Keratinocyte (primary cell): ENCODE measurements at regions not wholly inside any gene's neighbourhood (a gene's known extent, or its start where the extent isn't known, plus 50 kb on each side); places are given as distances from the start of the nearest gene placed in this dataset.

Experiments used
- EZH2 ChIP-seq: IDR thresholded peaks from one replicate; pipeline ENCODE4 v1.6.1; 2012; ENCODE audit warnings: inconsistent platforms, mild to moderate bottlenecking, low read length, moderate library complexity
- TF ChIP-seq, protein P1 (sequence below), 3 experiments: IDR thresholded peaks in 1 of 3; conservative IDR thresholded peaks in 1 of 3; optimal IDR thresholded peaks in 1 of 3; 2 replicates in 2 of 3; 3 replicates in 1 of 3; pipeline versions ENCODE3 to v1.5.1; 2011; ENCODE audit warnings: low read length in 3 of 3, mild to moderate bottlenecking in 3 of 3, moderate library complexity in 2 of 3, control low read depth in 1 of 3, inconsistent platforms in 1 of 3; ENCODE audit not compliant: insufficient read depth in 2 of 3; ENCODE audit errors: extremely low read depth in 1 of 3

DNA sequence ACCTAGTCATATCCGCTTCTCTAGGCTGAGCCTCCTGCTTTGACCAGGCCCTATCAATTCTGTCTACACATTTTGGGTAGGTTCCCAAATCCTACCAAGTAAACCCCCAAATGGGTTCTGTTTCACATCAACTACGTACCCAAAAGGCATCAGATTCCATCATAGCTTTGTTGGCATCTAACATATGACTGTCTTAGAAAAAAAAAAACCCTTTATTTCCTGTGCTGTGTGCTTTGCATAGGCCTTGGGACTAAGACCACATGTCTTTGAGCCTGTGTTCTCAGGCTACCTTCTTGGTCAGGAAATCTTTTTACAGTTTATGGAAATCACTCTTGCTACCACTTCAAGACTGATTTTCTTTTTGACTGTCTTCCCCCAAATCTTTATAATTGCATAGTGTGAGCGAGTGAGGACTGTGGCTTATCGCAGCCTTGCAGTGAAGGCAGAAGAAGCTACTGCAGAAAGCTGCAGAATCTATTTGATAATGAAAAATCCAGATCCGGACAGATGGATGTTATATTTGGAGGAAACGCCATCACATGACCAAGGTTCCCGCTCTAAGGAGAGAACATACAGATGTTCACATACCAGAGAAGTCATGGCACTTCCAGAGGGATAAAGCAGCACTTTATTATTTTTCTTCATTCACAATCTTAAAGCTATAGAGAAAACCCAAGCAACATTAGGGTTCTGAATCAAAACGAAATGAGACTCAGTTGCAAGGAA lies 111.2 kb downstream of the EOMES start:
- TF ChIP-seq, protein P1, sequence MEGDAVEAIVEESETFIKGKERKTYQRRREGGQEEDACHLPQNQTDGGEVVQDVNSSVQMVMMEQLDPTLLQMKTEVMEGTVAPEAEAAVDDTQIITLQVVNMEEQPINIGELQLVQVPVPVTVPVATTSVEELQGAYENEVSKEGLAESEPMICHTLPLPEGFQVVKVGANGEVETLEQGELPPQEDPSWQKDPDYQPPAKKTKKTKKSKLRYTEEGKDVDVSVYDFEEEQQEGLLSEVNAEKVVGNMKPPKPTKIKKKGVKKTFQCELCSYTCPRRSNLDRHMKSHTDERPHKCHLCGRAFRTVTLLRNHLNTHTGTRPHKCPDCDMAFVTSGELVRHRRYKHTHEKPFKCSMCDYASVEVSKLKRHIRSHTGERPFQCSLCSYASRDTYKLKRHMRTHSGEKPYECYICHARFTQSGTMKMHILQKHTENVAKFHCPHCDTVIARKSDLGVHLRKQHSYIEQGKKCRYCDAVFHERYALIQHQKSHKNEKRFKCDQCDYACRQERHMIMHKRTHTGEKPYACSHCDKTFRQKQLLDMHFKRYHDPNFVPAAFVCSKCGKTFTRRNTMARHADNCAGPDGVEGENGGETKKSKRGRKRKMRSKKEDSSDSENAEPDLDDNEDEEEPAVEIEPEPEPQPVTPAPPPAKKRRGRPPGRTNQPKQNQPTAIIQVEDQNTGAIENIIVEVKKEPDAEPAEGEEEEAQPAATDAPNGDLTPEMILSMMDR (optimal IDR thresholded peaks at IDR 0.05 in 1 of 3, IDR thresholded peaks at IDR 0.05 in 1 of 3, conservative IDR thresholded peaks at IDR 0.05 in 1 of 3; ENCODE audit: extremely low read depth in 1 of 3, insufficient read depth in 2 of 3, low read length in 3 of 3): no peak
- TF ChIP-seq EZH2: no peak
